Caco-2 (cell line): ENCODE measurements at regions not wholly inside any gene's neighbourhood (a gene's known extent, or its start where the extent isn't known, plus 50 kb on each side); places are given as distances from the start of the nearest gene placed in this dataset.

Experiments used
- BruUV-seq: library from RNA; stranded (reverse); fragments of 400-500 nt; replicated peaks from 2 replicates; lab custom pipeline; 2021; lab: Mats Ljungman, UMichigan
- CTCF ChIA-PET: fragments of 300-600 bp; sonication (Branson Sonifier 250); formaldehyde crosslinking; loops from one replicate; lab custom pipeline; 2022; ENCODE audit warnings: antibody characterized with exemption; lab: Charles Lee
- POLR2A ChIA-PET: fragments of 300-600 bp; sonication (Branson Sonifier 250); formaldehyde crosslinking; loops from one replicate; lab custom pipeline; 2022; ENCODE audit warnings: antibody characterized with exemption; lab: Charles Lee
- DNase-seq, 2 experiments: peaks; one replicate each; pipeline versions ENCODE4 v3.0.0 to v3.0.0-alpha.2; 2020 to 2022
- H3K27me3 ChIP-seq: replicated peaks from 2 replicates; pipeline ENCODE4 v1.6.0; 2011; ENCODE audit warnings: low read length; ENCODE audit not compliant: control insufficient read depth, insufficient read depth
- H3K36me3 ChIP-seq: 2 replicates; pipeline ENCODE4 v1.5.1; 2011; ENCODE audit warnings: low read length; ENCODE audit not compliant: control insufficient read depth, insufficient read depth
- H3K4me1 ChIP-seq: fragments of 250-450 bp; sonication (Bioruptor Pico); 2 replicates; pipeline ENCODE4 v1.5.1; 2020; ENCODE audit warnings: mild to moderate bottlenecking
- H3K4me3 ChIP-seq: 2 replicates; pipeline ENCODE4 v1.5.1; 2011; ENCODE audit warnings: low read depth, mild to moderate bottlenecking, control low read depth, low read length
- H3K9me3 ChIP-seq: fragments of 250-450 bp; sonication (Bioruptor Pico); 2 replicates; pipeline ENCODE4 v1.5.1; 2020; ENCODE audit warnings: mild to moderate bottlenecking, moderate library complexity
- H3K27ac Mint-ChIP-seq: one replicate; pipeline ENCODE4 v1.8.0; 2022; ENCODE audit warnings: mixed read lengths; ENCODE audit not compliant: unreplicated experiment
- H3K27me3 Mint-ChIP-seq: one replicate; pipeline ENCODE4 v1.8.0; 2022; ENCODE audit warnings: mixed read lengths; ENCODE audit not compliant: insufficient read depth, unreplicated experiment
- H3K36me3 Mint-ChIP-seq: one replicate; pipeline ENCODE4 v1.8.0; 2022; ENCODE audit warnings: mild to moderate bottlenecking, mixed read lengths; ENCODE audit not compliant: insufficient read depth, unreplicated experiment
- H3K4me1 Mint-ChIP-seq: one replicate; pipeline ENCODE4 v1.8.0; 2022; ENCODE audit warnings: low read depth, mixed read lengths; ENCODE audit not compliant: unreplicated experiment
- H3K4me3 Mint-ChIP-seq: one replicate; pipeline ENCODE4 v1.8.0; 2022; ENCODE audit warnings: mild to moderate bottlenecking, moderate library complexity, mixed read lengths; ENCODE audit not compliant: unreplicated experiment
- H3K9me3 Mint-ChIP-seq: one replicate; pipeline ENCODE4 v1.8.0; 2022; ENCODE audit warnings: mixed read lengths; ENCODE audit not compliant: unreplicated experiment
- CTCF ChIP-seq, 2 experiments: fragments of 200-600 bp in 1 of 2; IDR thresholded peaks; 1 replicate in 1 of 2; 2 replicates in 1 of 2; pipeline versions ENCODE4 v1.5.1 to v1.8.0; 2011 to 2022; ENCODE audit warnings: antibody characterized with exemption in 1 of 2, control low read depth in 1 of 2, inconsistent platforms in 1 of 2, low read depth in 1 of 2, low read length in 1 of 2, mild to moderate bottlenecking in 1 of 2, moderate library complexity in 1 of 2; ENCODE audit not compliant: insufficient read depth in 1 of 2, severe bottlenecking in 1 of 2, unreplicated experiment in 1 of 2
- intact Hi-C: fragments of 100-400 bp; cut with micrococcal nuclease; formaldehyde crosslinking; loops from one replicate; pipeline ENCODE4 v1.10.0; 2022; ENCODE audit not compliant: unreplicated experiment

GRCh38 chr7:96508371-96508770 lies 186.5 kb upstream of the SLC25A13 start:
- H3K4me3 Mint-ChIP-seq = no peak overlapping the region

GRCh38 chr7:96503597-96503996 lies 181.7 kb upstream of the SLC25A13 start:
- no TSS peak for BruUV-seq
- ChIA-PET POLR2A (no interaction called here), CTCF (no interaction called here)
- H3K27ac Mint-ChIP-seq = no peak overlapping the region
- intact Hi-C loops = no loop called here
- Histone ChIP-seq H3K36me3 (no peaks in the 10 kb centered on the region), H3K9me3 (no peaks in the 10 kb centered on the region), H3K27me3 (no peaks in the 10 kb centered on the region; the same call in 1 of the 2 replicates), H3K4me1 (no peaks in the 10 kb centered on the region), H3K4me3 (no peak overlapping the region)
- peaks cover 4% of the 10 kb centered on the region for H3K27me3 Mint-ChIP-seq
- no peak overlapping the region for H3K4me3 Mint-ChIP-seq
- no peaks in the 10 kb centered on the region for H3K4me1 Mint-ChIP-seq
- no peak for DNase-seq
- no peaks in the 10 kb centered on the region for H3K9me3 Mint-ChIP-seq
- H3K36me3 Mint-ChIP-seq = no peaks in the 10 kb centered on the region
- TF ChIP-seq CTCF (IDR thresholded peaks at IDR 0.05; ENCODE audit: insufficient read depth in 1 of 2, low read depth in 1 of 2, low read length in 1 of 2, severe bottlenecking in 1 of 2, unreplicated experiment in 1 of 2) = no peak

More at GRCh38 chr7:96508371-96508770, 186.5 kb upstream of the SLC25A13 start:
- no peak for DNase-seq
- no peaks in the 10 kb centered on the region for H3K4me1 Mint-ChIP-seq
- BruUV-seq = no TSS peak
- intact Hi-C loops = no loop called here
- H3K27me3 Mint-ChIP-seq = peaks cover 11% of the 10 kb centered on the region
- H3K4me1 ChIP-seq = no peaks in the 10 kb centered on the region
- H3K9me3 ChIP-seq = no peaks in the 10 kb centered on the region
- POLR2A ChIA-PET = no interaction called here
- TF ChIP-seq CTCF (IDR thresholded peaks at IDR 0.05; ENCODE audit: insufficient read depth in 1 of 2, low read depth in 1 of 2, low read length in 1 of 2, severe bottlenecking in 1 of 2, unreplicated experiment in 1 of 2) = no peak
- no peak overlapping the region for H3K27ac Mint-ChIP-seq
- no peak overlapping the region for H3K4me3 ChIP-seq
- CTCF ChIA-PET = no interaction called here
- no peaks in the 10 kb centered on the region; the same call in none of the 2 replicates for H3K27me3 ChIP-seq
- no peaks in the 10 kb centered on the region for H3K36me3 ChIP-seq
- no peaks in the 10 kb centered on the region for H3K36me3 Mint-ChIP-seq
- H3K9me3 Mint-ChIP-seq = no peaks in the 10 kb centered on the region

DNA sequence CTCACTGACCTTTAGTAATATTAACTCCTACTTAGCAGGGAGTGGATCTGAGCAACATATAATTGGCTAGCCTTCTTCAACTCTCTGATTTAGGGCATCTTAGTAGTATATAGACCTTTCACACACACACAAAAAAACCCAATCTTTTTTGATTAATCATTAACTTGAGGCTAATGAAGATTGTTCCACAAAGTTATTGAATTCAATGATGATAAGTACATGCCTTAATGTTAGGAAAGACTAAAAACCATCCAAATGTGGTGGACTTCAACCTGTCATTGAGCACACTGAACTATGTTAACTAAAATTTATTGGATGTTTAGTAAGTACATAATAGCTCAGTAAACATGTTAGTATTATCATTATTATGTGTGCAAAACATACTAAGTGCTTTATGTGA lies 179.4 kb upstream of the SLC25A13 start:
- H3K4me1 ChIP-seq = no peaks in the 10 kb centered on the region
- Mint-ChIP-seq H3K4me1 (no peaks in the 10 kb centered on the region), H3K27ac (no peak overlapping the region), H3K4me3 (no peak overlapping the region), H3K36me3 (no peaks in the 10 kb centered on the region), H3K9me3 (no peaks in the 10 kb centered on the region), H3K27me3 (peaks cover 3% of the 10 kb centered on the region)
- DNase-seq = no peak
- intact Hi-C loops = no loop called here
- no peaks in the 10 kb centered on the region for H3K9me3 ChIP-seq
- TF ChIP-seq CTCF (IDR thresholded peaks at IDR 0.05; ENCODE audit: insufficient read depth in 1 of 2, low read depth in 1 of 2, low read length in 1 of 2, severe bottlenecking in 1 of 2, unreplicated experiment in 1 of 2) = no peak
- H3K27me3 ChIP-seq = no peaks in the 10 kb centered on the region
- ChIA-PET CTCF (no interaction called here), POLR2A (no interaction called here)
- no TSS peak for BruUV-seq
- no peaks in the 10 kb centered on the region for H3K36me3 ChIP-seq
- H3K4me3 ChIP-seq = no peak overlapping the region
